A673 (cell line): ENCODE measurements at regions not wholly inside any gene's neighbourhood (a gene's known extent, or its start where the extent isn't known, plus 50 kb on each side); places are given as distances from the start of the nearest gene placed in this dataset.

ENCODE experiments used
- BruUV-seq: library from RNA; stranded (reverse); fragments of 400-500 nt; replicated peaks from 2 replicates; lab custom pipeline; 2021; lab: Mats Ljungman, UMichigan
- CTCF ChIA-PET: fragments of 300-600 bp; sonication (Branson Sonifier 250); formaldehyde crosslinking; loops from one replicate; lab custom pipeline; 2022; ENCODE audit warnings: antibody characterized with exemption; lab: Charles Lee
- POLR2A ChIA-PET: fragments of 300-600 bp; sonication (Branson Sonifier 250); formaldehyde crosslinking; loops from one replicate; lab custom pipeline; 2022; ENCODE audit warnings: antibody characterized with exemption; ENCODE audit not compliant: low non-redundant PET; lab: Charles Lee
- DNase-seq: peaks from one replicate; pipeline ENCODE4 v3.0.0-alpha.2; 2015; ENCODE audit warnings: low spot score
- H3K27ac ChIP-seq: fragments of 200-600 bp; sonication (generic); 2 replicates; pipeline ENCODE4 v1.5.1; 2016; ENCODE audit warnings: mixed run types, low read depth, mild to moderate bottlenecking, mixed read lengths, antibody characterized with exemption, low read length; ENCODE audit not compliant: poor library complexity, severe bottlenecking
- H3K27me3 ChIP-seq: fragments of 200-600 bp; sonication (generic); replicated peaks from 2 replicates; pipeline ENCODE4 v1.6.1; 2017; ENCODE audit warnings: mixed run types, low read depth, mild to moderate bottlenecking, mixed read lengths, antibody characterized with exemption, low read length; ENCODE audit not compliant: insufficient read depth, poor library complexity
- H3K36me3 ChIP-seq: fragments of 200-600 bp; sonication (generic); 2 replicates; pipeline ENCODE4 v1.6.1; 2016; ENCODE audit warnings: mixed run types, mild to moderate bottlenecking, mixed read lengths, antibody characterized with exemption, low read length; ENCODE audit not compliant: insufficient read depth, poor library complexity, severe bottlenecking
- H3K4me1 ChIP-seq: fragments of 200-600 bp; sonication (generic); 2 replicates; pipeline ENCODE4 v1.6.1; 2017; ENCODE audit warnings: mixed run types, mild to moderate bottlenecking, mixed read lengths, antibody characterized with exemption, low read length; ENCODE audit not compliant: insufficient read depth, poor library complexity, severe bottlenecking
- H3K4me3 ChIP-seq: fragments of 200-600 bp; sonication (generic); 2 replicates; pipeline ENCODE4 v1.5.1; 2016; ENCODE audit warnings: low read depth, mixed run types, mild to moderate bottlenecking, mixed read lengths, low read length; ENCODE audit not compliant: poor library complexity, severe bottlenecking
- H3K9me3 ChIP-seq: fragments of 200-600 bp; sonication (generic); 2 replicates; pipeline ENCODE4 v1.6.1; 2016; ENCODE audit warnings: mixed run types, low read depth, mild to moderate bottlenecking, mixed read lengths, antibody characterized with exemption, low read length; ENCODE audit not compliant: poor library complexity, severe bottlenecking
- EZH2 ChIP-seq: fragments of 200-600 bp; sonication (generic); IDR thresholded peaks from 2 replicates; pipeline ENCODE4 v1.6.1; 2017; ENCODE audit warnings: borderline replicate concordance, low read depth, mild to moderate bottlenecking, mixed read lengths, antibody characterized with exemption, low read length; ENCODE audit not compliant: poor library complexity, severe bottlenecking
- intact Hi-C: fragments of 100-400 bp; cut with micrococcal nuclease; formaldehyde crosslinking; loops from one replicate; pipeline ENCODE4 v1.10.0; 2022; ENCODE audit not compliant: unreplicated experiment
- TF ChIP-seq, protein P1 (sequence below): fragments of 300-800, 200-600 bp; sonication (generic); conservative IDR thresholded peaks from 2 replicates; pipeline ENCODE4 v1.5.1; 2017; ENCODE audit warnings: low read depth, mild to moderate bottlenecking, antibody characterized with exemption, low read length, moderate library complexity, mixed read lengths

DNA sequence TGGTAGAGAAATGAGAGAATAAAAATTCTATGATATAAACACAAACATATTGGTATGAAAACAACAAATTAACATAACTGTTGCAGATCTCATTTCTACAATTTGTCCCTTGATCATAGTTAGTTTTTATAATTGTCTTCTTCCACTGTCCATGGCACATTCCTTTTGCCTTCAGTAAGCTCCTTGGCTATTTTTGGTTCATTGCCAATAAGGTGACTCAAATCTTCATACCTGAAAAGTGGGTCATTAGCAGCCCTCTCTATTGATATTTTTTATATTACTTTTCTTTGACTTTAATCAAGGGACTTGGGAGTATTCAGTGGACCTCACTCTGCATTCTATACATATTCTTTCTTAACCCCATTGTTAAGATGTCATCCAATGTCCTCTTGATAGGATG lies 552.9 kb downstream of the TDRD15 start:
- Histone ChIP-seq H3K4me1 (no peaks in the 10 kb centered on the region), H3K4me3 (no peak overlapping the region), H3K27ac (no peak overlapping the region), H3K36me3 (no peaks in the 10 kb centered on the region), H3K9me3 (no peaks in the 10 kb centered on the region), H3K27me3 (no peaks in the 10 kb centered on the region)
- ChIA-PET CTCF (no interaction called here), POLR2A (no interaction called here)
- intact Hi-C loops: no loop called here
- no peak for DNase-seq
- no peak for TF ChIP-seq EZH2
- TF ChIP-seq, protein P1, sequence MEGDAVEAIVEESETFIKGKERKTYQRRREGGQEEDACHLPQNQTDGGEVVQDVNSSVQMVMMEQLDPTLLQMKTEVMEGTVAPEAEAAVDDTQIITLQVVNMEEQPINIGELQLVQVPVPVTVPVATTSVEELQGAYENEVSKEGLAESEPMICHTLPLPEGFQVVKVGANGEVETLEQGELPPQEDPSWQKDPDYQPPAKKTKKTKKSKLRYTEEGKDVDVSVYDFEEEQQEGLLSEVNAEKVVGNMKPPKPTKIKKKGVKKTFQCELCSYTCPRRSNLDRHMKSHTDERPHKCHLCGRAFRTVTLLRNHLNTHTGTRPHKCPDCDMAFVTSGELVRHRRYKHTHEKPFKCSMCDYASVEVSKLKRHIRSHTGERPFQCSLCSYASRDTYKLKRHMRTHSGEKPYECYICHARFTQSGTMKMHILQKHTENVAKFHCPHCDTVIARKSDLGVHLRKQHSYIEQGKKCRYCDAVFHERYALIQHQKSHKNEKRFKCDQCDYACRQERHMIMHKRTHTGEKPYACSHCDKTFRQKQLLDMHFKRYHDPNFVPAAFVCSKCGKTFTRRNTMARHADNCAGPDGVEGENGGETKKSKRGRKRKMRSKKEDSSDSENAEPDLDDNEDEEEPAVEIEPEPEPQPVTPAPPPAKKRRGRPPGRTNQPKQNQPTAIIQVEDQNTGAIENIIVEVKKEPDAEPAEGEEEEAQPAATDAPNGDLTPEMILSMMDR: no peak
- BruUV-seq: no TSS peak

- H3K9me3 ChIP-seq: no peaks in the 10 kb centered on the region
- no peak for DNase-seq
- no TSS peak for BruUV-seq
- H3K4me3 ChIP-seq: no peak overlapping the region
- H3K4me1 ChIP-seq: no peaks in the 10 kb centered on the region
- ChIA-PET CTCF (no interaction called here), POLR2A (no interaction called here)
- intact Hi-C loops: no loop called here
- H3K27me3 ChIP-seq: no peaks in the 10 kb centered on the region
- H3K36me3 ChIP-seq: no peaks in the 10 kb centered on the region
- H3K27ac ChIP-seq: no peak overlapping the region
- no peak for TF ChIP-seq EZH2
- TF ChIP-seq, protein P1: no peak
Observed at GRCh38 chr2:21683838-21684237, 560.1 kb downstream of the TDRD15 start.

GRCh38 chr2:21687589-21687988 lies 563.8 kb downstream of the TDRD15 start:
- H3K27me3 ChIP-seq: no peaks in the 10 kb centered on the region
- intact Hi-C loops: no loop called here
- no peaks in the 10 kb centered on the region for H3K9me3 ChIP-seq
- ChIA-PET CTCF (no interaction called here), POLR2A (no interaction called here)
- TF ChIP-seq, protein P1: no peak
- TF ChIP-seq EZH2: no peak
- BruUV-seq: no TSS peak
- H3K4me1 ChIP-seq: no peaks in the 10 kb centered on the region
- no peak for DNase-seq
- H3K27ac ChIP-seq: no peak overlapping the region
- H3K36me3 ChIP-seq: no peaks in the 10 kb centered on the region
- no peak overlapping the region for H3K4me3 ChIP-seq
